GM21576 (cell line): ENCODE measurements at regions not wholly inside any gene's neighbourhood (a gene's known extent, or its start where the extent isn't known, plus 50 kb on each side); places are given as distances from the start of the nearest gene placed in this dataset.

ENCODE experiments used
- ATAC-seq: cut with Tn5 transposase; IDR thresholded peaks from one replicate; pipeline ENCODE4 v1.9.1; 2021; ENCODE audit warnings: mild to moderate bottlenecking, moderate library complexity; ENCODE audit not compliant: unreplicated experiment

GRCh38 chr18:38115201-38115600 lies 549.6 kb upstream of the CELF4 start:
- no peak for ATAC-seq

GRCh38 chr18:38087538-38087937 lies 521.9 kb upstream of the CELF4 start:
- ATAC-seq = no peak

DNA sequence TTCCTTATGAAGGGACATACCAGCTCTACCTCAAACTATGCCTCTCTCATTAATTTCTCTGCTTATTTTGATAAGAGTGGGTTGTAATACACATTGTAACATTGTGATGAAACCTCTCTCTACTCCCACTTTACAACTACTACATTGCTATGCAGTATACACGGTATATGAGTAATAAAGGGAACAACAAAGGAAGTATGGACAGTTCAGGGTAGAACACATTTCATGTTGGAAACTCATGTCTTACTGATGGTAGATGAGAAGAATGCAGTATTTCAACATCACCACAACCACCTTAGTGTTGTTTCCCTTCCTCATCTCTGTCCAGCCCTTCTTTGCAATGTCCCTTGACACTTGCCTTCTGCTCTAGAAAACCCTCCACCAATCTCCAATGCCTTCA lies 515.9 kb upstream of the CELF4 start:
- ATAC-seq = no peak

- no peak for ATAC-seq
Observed at GRCh38 chr18:38077229-38077628, 511.6 kb upstream of the CELF4 start.

GRCh38 chr18:38076346-38077070 lies 510.9 kb upstream of the CELF4 start:
- no peak for ATAC-seq

GRCh38 chr18:38074298-38074876 lies 508.8 kb upstream of the CELF4 start:
- ATAC-seq = no peak

GRCh38 chr18:38067821-38068220 lies 502.2 kb upstream of the CELF4 start:
- ATAC-seq = no peak

- no peak for ATAC-seq
Observed at GRCh38 chr18:38067086-38067485, 501.5 kb upstream of the CELF4 start.

DNA sequence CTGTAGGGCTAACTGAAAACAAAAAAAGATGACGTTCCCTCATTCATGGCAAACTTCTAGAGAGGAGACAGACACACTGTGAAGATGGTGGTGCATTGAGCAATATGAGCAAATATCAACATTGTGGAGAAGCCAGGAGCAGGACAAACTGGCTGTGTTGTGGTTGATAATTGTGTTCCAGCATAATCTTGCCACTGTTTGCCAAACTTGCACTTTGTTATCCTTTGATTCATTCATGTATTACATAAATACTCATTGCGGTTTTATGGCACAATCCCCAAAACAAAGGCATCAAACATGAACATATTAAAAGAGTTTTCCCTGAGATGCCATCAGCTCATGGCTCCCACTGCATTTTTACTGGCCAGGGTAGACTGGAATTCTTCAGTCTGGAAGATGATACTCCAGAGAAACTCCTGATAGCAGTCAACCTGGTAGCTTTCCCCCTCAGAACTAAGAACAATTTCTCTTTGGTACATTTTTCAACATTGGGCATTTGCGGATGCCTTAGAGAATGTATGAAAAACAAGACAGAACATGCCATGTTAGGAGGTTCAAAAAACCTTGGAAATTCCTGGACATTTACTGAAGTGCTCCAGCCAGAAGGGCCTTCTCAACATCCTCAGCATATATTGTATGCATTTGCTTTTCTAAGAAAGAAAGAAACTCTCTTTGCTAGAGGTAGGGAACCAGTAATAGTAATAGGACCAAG lies 487.4 kb upstream of the CELF4 start:
- ATAC-seq = no peak

GRCh38 chr18:38047820-38048219 lies 482.2 kb upstream of the CELF4 start:
- ATAC-seq = no peak

DNA sequence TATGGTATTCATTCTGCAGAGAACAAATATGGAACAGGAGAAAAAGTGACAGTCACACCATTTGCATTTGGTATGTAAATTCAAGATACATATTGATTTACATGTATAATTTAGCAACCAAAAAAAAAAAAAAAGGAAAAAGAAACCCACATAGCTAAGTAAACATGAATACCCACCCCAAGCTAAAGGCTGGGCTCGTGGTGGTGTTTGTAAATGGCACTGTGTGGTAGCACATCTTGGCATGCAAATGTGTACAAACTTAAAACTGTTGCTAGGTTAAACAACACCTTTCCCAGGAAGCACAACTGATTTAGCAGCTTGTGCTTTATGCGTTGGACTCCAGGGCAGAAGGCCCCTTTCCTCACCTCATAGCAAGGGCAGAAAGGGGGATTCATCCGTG lies 481.1 kb upstream of the CELF4 start:
- ATAC-seq = no peak

GRCh38 chr18:38045845-38046244 lies 480.2 kb upstream of the CELF4 start:
- ATAC-seq = no peak

GRCh38 chr18:38042211-38042890 lies 476.8 kb upstream of the CELF4 start:
- no peak for ATAC-seq

DNA sequence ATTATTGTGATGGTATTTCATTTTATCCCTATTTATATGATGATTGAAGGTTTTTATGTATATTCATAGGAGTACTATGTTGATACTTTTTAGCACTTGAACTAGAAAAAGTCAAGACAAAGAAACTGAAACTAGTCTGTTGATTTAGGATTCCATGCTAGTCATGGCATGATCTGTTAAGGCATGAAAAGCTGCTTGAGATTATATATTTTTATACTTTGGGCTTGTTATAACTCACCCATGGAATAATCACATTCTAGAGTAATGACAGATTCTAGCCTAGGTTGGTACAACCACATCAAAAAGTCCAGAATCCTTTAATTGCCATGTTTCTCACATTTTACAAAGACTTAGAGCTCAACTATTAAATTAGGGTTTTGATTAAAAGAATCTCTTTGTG lies 472.6 kb upstream of the CELF4 start:
- no peak for ATAC-seq

GRCh38 chr18:38035193-38035592 lies 469.6 kb upstream of the CELF4 start:
- no peak for ATAC-seq

DNA sequence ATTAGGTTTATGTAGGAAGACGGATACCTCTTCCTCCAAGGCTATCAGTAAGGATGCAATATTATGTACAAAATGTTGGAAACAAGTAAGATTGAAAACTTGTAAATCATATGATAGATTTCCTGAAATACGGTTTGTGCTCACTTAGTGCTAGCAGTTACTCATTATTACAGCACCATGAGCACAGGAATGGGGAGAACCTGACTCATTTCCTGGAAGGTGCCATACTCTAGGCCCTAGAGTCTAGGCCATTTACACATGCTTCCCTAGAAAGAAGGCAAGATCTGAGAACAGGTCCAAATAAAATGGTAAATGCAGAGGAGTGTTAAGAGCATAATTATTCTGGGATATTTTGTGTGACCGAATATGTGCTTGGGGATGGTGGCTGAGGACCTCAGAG lies 467.7 kb upstream of the CELF4 start:
- no peak for ATAC-seq

DNA sequence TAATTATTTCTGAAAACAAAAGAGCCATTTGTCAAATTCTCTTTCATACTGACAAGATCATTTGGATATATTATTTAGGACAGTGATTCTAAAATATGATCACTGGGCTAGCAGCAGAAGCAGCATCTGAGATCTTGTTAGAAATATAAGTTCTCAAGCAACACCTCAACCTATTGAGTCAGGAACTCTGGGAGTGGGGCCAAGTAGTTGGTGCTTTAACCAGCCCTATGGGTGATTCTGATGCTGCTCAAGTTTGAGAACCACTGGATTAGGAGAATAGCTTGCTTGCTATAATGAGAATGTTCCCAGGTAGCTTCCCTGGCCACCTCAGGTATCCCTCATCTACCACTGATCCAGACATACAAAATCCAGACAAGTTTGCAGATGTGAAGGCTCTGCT lies 466.9 kb upstream of the CELF4 start:
- ATAC-seq = no peak

- no peak for ATAC-seq
Observed at GRCh38 chr18:38028946-38029345, 463.3 kb upstream of the CELF4 start.

- ATAC-seq = no peak
Observed at GRCh38 chr18:38025433-38026038, 459.9 kb upstream of the CELF4 start.

DNA sequence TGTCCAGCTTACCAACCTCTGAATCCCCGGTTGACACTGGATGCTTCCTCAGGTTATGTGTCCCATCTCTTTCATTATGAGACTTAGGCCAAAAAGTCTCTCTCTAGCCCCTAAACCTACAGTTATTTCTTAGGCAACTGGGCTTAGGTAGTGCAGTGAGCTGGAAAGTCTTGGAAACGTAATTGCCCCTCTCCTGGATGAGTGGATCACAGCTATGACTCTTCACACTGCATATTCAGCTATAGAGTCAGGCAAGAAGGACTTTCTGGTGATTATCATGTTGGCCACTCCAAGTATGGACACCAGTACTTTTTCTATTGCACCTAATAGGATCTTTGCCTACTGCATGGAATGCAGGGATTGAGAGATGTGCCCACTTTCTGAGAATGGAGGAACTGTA lies 458.3 kb upstream of the CELF4 start:
- no peak for ATAC-seq

DNA sequence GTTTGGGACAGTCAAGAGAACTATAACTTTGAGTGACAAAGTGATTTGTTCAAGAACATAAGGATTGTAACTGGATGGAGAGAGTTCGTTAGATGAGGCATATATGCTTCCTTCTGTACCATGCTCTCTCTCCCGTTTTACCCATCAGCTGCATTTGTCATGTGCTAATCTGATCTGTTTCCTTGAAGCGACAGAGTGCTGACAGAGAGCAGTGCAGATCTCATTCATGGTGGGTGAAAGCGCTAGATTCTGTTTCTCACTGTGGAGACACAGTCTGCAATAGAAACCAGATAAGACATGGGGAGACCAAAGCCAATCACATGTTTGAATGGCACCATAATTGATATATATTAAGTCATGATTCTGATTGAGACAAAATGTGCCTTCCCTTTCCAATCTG lies 456.6 kb upstream of the CELF4 start:
- ATAC-seq = no peak
